PC-3 (cell line): ENCODE measurements at regions not wholly inside any gene's neighbourhood (a gene's known extent, or its start where the extent isn't known, plus 50 kb on each side); places are given as distances from the start of the nearest gene placed in this dataset.

ENCODE experiments used
- CTCF ChIP-seq: fragments of 300-600 bp; sonication (generic); conservative IDR thresholded peaks from 2 replicates; pipeline ENCODE4 v1.5.1; 2017; ENCODE audit warnings: antibody characterized with exemption, low read depth, mild to moderate bottlenecking, low read length
- EZH2 ChIP-seq: fragments of 300-600 bp; sonication (generic); IDR thresholded peaks from one replicate; pipeline ENCODE4 v1.6.1; 2017; ENCODE audit warnings: antibody characterized with exemption, mild to moderate bottlenecking, low read length; ENCODE audit not compliant: unreplicated experiment
- EZH2phosphoT487 ChIP-seq: fragments of 300-600 bp; sonication (generic); IDR thresholded peaks from 2 replicates; pipeline ENCODE4 v1.6.1; 2018; ENCODE audit warnings: mild to moderate bottlenecking, antibody characterized with exemption, low read length, borderline replicate concordance

- TF ChIP-seq CTCF (no peak), EZH2 (no peak), EZH2phosphoT487 (no peak)
Observed at GRCh38 chr18:76056471-76057110, 438.5 kb downstream of the ZNF516 start.
